GM12892 (cell line): ENCODE measurements at regions not wholly inside any gene's neighbourhood (a gene's known extent, or its start where the extent isn't known, plus 50 kb on each side); places are given as distances from the start of the nearest gene placed in this dataset.

ENCODE experiments used
- DNase-seq: peaks from one replicate; pipeline ENCODE4 v3.0.0; 2011; ENCODE audit not compliant: insufficient read length
- FAIRE-seq: peaks from 2 replicates; lab custom pipeline; 2011; peaks lifted over from hg19 to GRCh38; lab: Jason Lieb, UNC
- POLR2A ChIP-seq: IDR thresholded peaks from 2 replicates; pipeline ENCODE4 v1.6.1; 2011; ENCODE audit warnings: low read depth, low read length, control low read depth
- POLR2AphosphoS5 ChIP-seq: IDR thresholded peaks from 2 replicates; pipeline ENCODE4 v1.6.1; 2011; ENCODE audit warnings: low read depth, low read length, control low read depth
- TAF1 ChIP-seq: IDR thresholded peaks from 2 replicates; pipeline ENCODE4 v1.6.1; 2011; ENCODE audit warnings: low read depth, mild to moderate bottlenecking, control low read depth, low read length, borderline replicate concordance

- DNase-seq (no peak), FAIRE-seq (no peak)
- TF ChIP-seq POLR2A (no peak), TAF1 (no peak), POLR2AphosphoS5 (no peak)
These were observed 467.4 kb downstream of the COL11A1 start for GRCh38 chr1:102640872-102641271.

GRCh38 chr1:102640312-102640711 is 468.0 kb downstream of the COL11A1 start:
- TF ChIP-seq TAF1 = no peak
- no peak for TF ChIP-seq POLR2A
- TF ChIP-seq POLR2AphosphoS5 = no peak
- FAIRE-seq = no peak
- DNase-seq = no peak

GRCh38 chr1:102631691-102632090 is 476.6 kb downstream of the COL11A1 start:
- FAIRE-seq (no peak), DNase-seq (no peak)
- TF ChIP-seq POLR2AphosphoS5 = no peak
- TF ChIP-seq TAF1 = no peak

- DNase-seq = no peak
- TF ChIP-seq TAF1 = no peak
- TF ChIP-seq POLR2AphosphoS5 = no peak
- TF ChIP-seq POLR2A = no peak
- FAIRE-seq = no peak
These were observed 478.3 kb downstream of the COL11A1 start for GRCh38 chr1:102630041-102630440.

- DNase-seq (no peak), FAIRE-seq (no peak)
These were observed 480.2 kb downstream of the COL11A1 start for GRCh38 chr1:102628109-102628613.

GRCh38 chr1:102627145-102627544 is 481.2 kb downstream of the COL11A1 start:
- DNase-seq (no peak), FAIRE-seq (no peak)
- TF ChIP-seq POLR2A (no peak), TAF1 (no peak), POLR2AphosphoS5 (no peak)

More at GRCh38 chr1:102628109-102628613, 480.2 kb downstream of the COL11A1 start:
- TF ChIP-seq POLR2AphosphoS5 (no peak), TAF1 (no peak), POLR2A (no peak)

GRCh38 chr1:102615896-102616295 is 492.4 kb downstream of the COL11A1 start:
- TF ChIP-seq TAF1 = no peak
- TF ChIP-seq POLR2AphosphoS5 = no peak
- TF ChIP-seq POLR2A = no peak
- no peak for FAIRE-seq
- no peak for DNase-seq

- FAIRE-seq (no peak), DNase-seq (no peak)
- TF ChIP-seq POLR2A = no peak
- TF ChIP-seq TAF1 = no peak
- TF ChIP-seq POLR2AphosphoS5 = no peak
These were observed 513.2 kb downstream of the COL11A1 start for GRCh38 chr1:102595106-102595505.

- no peak for FAIRE-seq
- TF ChIP-seq POLR2AphosphoS5 (no peak), TAF1 (no peak), POLR2A (no peak)
- DNase-seq = no peak
These were observed 515.0 kb downstream of the COL11A1 start for GRCh38 chr1:102593276-102593675.

GRCh38 chr1:102588536-102588935 is 519.8 kb downstream of the COL11A1 start:
- DNase-seq (no peak), FAIRE-seq (no peak)
- TF ChIP-seq POLR2A (no peak), POLR2AphosphoS5 (no peak), TAF1 (no peak)

GRCh38 chr1:102586022-102586421 is 522.3 kb downstream of the COL11A1 start:
- FAIRE-seq (no peak), DNase-seq (no peak)
- TF ChIP-seq POLR2A (no peak), POLR2AphosphoS5 (no peak), TAF1 (no peak)

GRCh38 chr1:102580806-102581205 is 527.5 kb downstream of the COL11A1 start:
- TF ChIP-seq POLR2AphosphoS5 (no peak), TAF1 (no peak), POLR2A (no peak)
- DNase-seq (no peak), FAIRE-seq (no peak)

- no peak for DNase-seq
These were observed 529.5 kb downstream of the COL11A1 start for GRCh38 chr1:102578804-102579203.

More at GRCh38 chr1:102578804-102579203, 529.5 kb downstream of the COL11A1 start:
- no peak for FAIRE-seq
- no peak for TF ChIP-seq POLR2A
- TF ChIP-seq TAF1 = no peak
- no peak for TF ChIP-seq POLR2AphosphoS5
